ENCODE measurements at regions not wholly inside any gene's neighbourhood (a gene's known extent, or its start where the extent isn't known, plus 50 kb on each side); places are given as distances from the start of the nearest gene placed in this dataset.

GRCh38 chr6:3996349-3996748, 82.6 kb downstream of the FAM217A start:
- Histone ChIP-seq H3K9me3 (ENCODE audit: control insufficient read depth, insufficient read depth, low read depth, low read length) (no peaks in the 10 kb centered on the region), H3K36me3 (ENCODE audit: control insufficient read depth, insufficient read depth, low read length) (no peaks in the 10 kb centered on the region), H3K4me1 (ENCODE audit: control insufficient read depth, insufficient read depth, low read length) (no peaks in the 10 kb centered on the region), H3K4me3 (ENCODE audit: low read depth in 2 of 2, low read length in 2 of 2) (no peak overlapping the region), H3K27ac (ENCODE audit: low read length) (no peak overlapping the region), H3K27me3 (ENCODE audit: control insufficient read depth, insufficient read depth, low read length) (no peaks in the 10 kb centered on the region)
- no TSS peak for BruUV-seq (replicated peaks)
- POLR2A ChIA-PET = no interaction called here
- DNase-seq (ENCODE audit: low read depth, low spot score) (no peak), ATAC-seq (no peak)
- CTCF ChIA-PET = no interaction called here
- intact Hi-C loops (cut with micrococcal nuclease; ENCODE audit: unreplicated experiment) = no loop called here
- in situ Hi-C loops (cut with HindIII; ENCODE audit: low pct_unique_long_range_greater_than_20kb, low sequenced_read_pairs) = loop anchor here (25.0 kb wide), 1 partner anchor 184 kb away; no protein-coding TSS in a partner anchor
- TF ChIP-seq POLR2AphosphoS5 (IDR thresholded peaks at IDR 0.05; ENCODE audit: low read depth, low read length) (no peak), TCF7L2 (IDR thresholded peaks at IDR 0.05; ENCODE audit: low read depth, low read length) (no peak), REST (IDR thresholded peaks at IDR 0.05; ENCODE audit: insufficient read depth in 1 of 2, low read depth in 2 of 2, low read length in 1 of 2) (no peak), SIN3A (IDR thresholded peaks at IDR 0.05; ENCODE audit: borderline replicate concordance, insufficient read depth, low read depth, low read length) (no peak), CTCF (IDR thresholded peaks at IDR 0.05) (no peak)

GRCh38 chr6:3997177-3997770, 81.7 kb downstream of the FAM217A start:
- TF ChIP-seq CTCF (IDR thresholded peaks at IDR 0.05) (no peak), REST (IDR thresholded peaks at IDR 0.05; ENCODE audit: insufficient read depth in 1 of 2, low read depth in 2 of 2, low read length in 1 of 2) (no peak), TCF7L2 (IDR thresholded peaks at IDR 0.05; ENCODE audit: low read depth, low read length) (no peak), SIN3A (IDR thresholded peaks at IDR 0.05; ENCODE audit: borderline replicate concordance, insufficient read depth, low read depth, low read length) (no peak), POLR2AphosphoS5 (IDR thresholded peaks at IDR 0.05; ENCODE audit: low read depth, low read length) (no peak)
- Histone ChIP-seq H3K36me3 (ENCODE audit: control insufficient read depth, insufficient read depth, low read length) (no peaks in the 10 kb centered on the region), H3K4me1 (ENCODE audit: control insufficient read depth, insufficient read depth, low read length) (no peaks in the 10 kb centered on the region), H3K4me3 (ENCODE audit: low read depth in 2 of 2, low read length in 2 of 2) (no peak overlapping the region), H3K9me3 (ENCODE audit: control insufficient read depth, insufficient read depth, low read depth, low read length) (no peaks in the 10 kb centered on the region), H3K27ac (ENCODE audit: low read length) (no peak overlapping the region), H3K27me3 (ENCODE audit: control insufficient read depth, insufficient read depth, low read length) (no peaks in the 10 kb centered on the region)
- CTCF ChIA-PET = no interaction called here
- in situ Hi-C loops (cut with HindIII; ENCODE audit: low pct_unique_long_range_greater_than_20kb, low sequenced_read_pairs) = loop anchor here (25.0 kb wide), 1 partner anchor 185 kb away; no protein-coding TSS in a partner anchor
- no TSS peak for BruUV-seq (replicated peaks)
- POLR2A ChIA-PET = no interaction called here
- no peak for DNase-seq (ENCODE audit: low read depth, low spot score)
- ATAC-seq = no peak
- intact Hi-C loops (cut with micrococcal nuclease; ENCODE audit: unreplicated experiment) = no loop called here

Measured in Panc1 (cell line).